PC-9 (cell line): ENCODE measurements at regions not wholly inside any gene's neighbourhood (a gene's known extent, or its start where the extent isn't known, plus 50 kb on each side); places are given as distances from the start of the nearest gene placed in this dataset.

ENCODE experiments used
- BruUV-seq: library from RNA; stranded (reverse); fragments of 400-500 nt; replicated peaks from 2 replicates; lab custom pipeline; 2021; lab: Mats Ljungman, UMichigan
- CTCF ChIA-PET: fragments of 300-600 bp; sonication (Branson Sonifier 250); formaldehyde crosslinking; loops from one replicate; lab custom pipeline; 2022; ENCODE audit warnings: antibody characterized with exemption; lab: Charles Lee
- POLR2A ChIA-PET: fragments of 300-600 bp; sonication (Branson Sonifier 250); formaldehyde crosslinking; loops from one replicate; lab custom pipeline; 2022; ENCODE audit warnings: antibody characterized with exemption; ENCODE audit not compliant: unreplicated experiment; lab: Charles Lee
- DNase-seq, 2 experiments: peaks; one replicate each; pipeline versions ENCODE4 v3.0.0 to v3.0.0-alpha.2; 2015 to 2022; ENCODE audit warnings: mixed read lengths in 1 of 2
- H2AFZ ChIP-seq: fragments of 200-600 bp; sonication (generic); 2 replicates; pipeline ENCODE4 v1.8.1; 2017; ENCODE audit warnings: antibody characterized with exemption
- H3F3A ChIP-seq: fragments of 200-600 bp; sonication (generic); 2 replicates; pipeline ENCODE4 v1.8.1; 2017; ENCODE audit warnings: antibody characterized with exemption, mild to moderate bottlenecking, low read depth; ENCODE audit not compliant: insufficient read depth
- H3K27ac ChIP-seq: fragments of 200-600 bp; sonication (generic); 2 replicates; pipeline ENCODE4 v1.6.1; 2016; ENCODE audit warnings: mixed run types
- H3K27me3 ChIP-seq: fragments of 200-600 bp; sonication (generic); 2 replicates; pipeline ENCODE4 v1.6.1; 2016; ENCODE audit warnings: low read depth, mixed run types; ENCODE audit not compliant: insufficient read depth
- H3K36me3 ChIP-seq: fragments of 200-600 bp; sonication (generic); 2 replicates; pipeline ENCODE4 v1.6.1; 2016; ENCODE audit warnings: low read depth, mixed run types
- H3K4me1 ChIP-seq: fragments of 200-600 bp; sonication (generic); replicated peaks from 2 replicates; pipeline ENCODE4 v1.6.1; 2016; ENCODE audit warnings: mixed run types; ENCODE audit not compliant: insufficient read depth
- H3K4me2 ChIP-seq: fragments of 200-600 bp; sonication (generic); 2 replicates; pipeline ENCODE4 v1.6.1; 2017; ENCODE audit warnings: mixed run types
- H3K4me3 ChIP-seq: fragments of 200-600 bp; sonication (generic); 2 replicates; pipeline ENCODE4 v1.6.1; 2016; ENCODE audit warnings: mixed run types
- H3K79me2 ChIP-seq: fragments of 200-600 bp; sonication (generic); 2 replicates; pipeline ENCODE4 v1.6.1; 2017; ENCODE audit warnings: low read depth, mixed run types
- H3K9me2 ChIP-seq: fragments of 200-600 bp; sonication (generic); 2 replicates; pipeline ENCODE4 v1.8.1; 2017; ENCODE audit warnings: mild to moderate bottlenecking; ENCODE audit not compliant: insufficient read depth
- H3K9me3 ChIP-seq: fragments of 200-600 bp; sonication (generic); 2 replicates; pipeline ENCODE4 v1.8.1; 2016; ENCODE audit warnings: low read depth; ENCODE audit not compliant: insufficient read depth
- H4K20me1 ChIP-seq: fragments of 200-600 bp; sonication (generic); 2 replicates; pipeline ENCODE4 v1.8.1; 2017; ENCODE audit not compliant: insufficient read depth
- EZH2 ChIP-seq: fragments of 200-600 bp; sonication (generic); IDR thresholded peaks from 2 replicates; pipeline ENCODE4 v1.8.0; 2017; ENCODE audit warnings: antibody characterized with exemption, low read depth
- intact Hi-C: fragments of 100-400 bp; cut with micrococcal nuclease; formaldehyde crosslinking; loops from one replicate; pipeline ENCODE4 v1.10.0; 2022; ENCODE audit not compliant: unreplicated experiment
- TF ChIP-seq, protein P1 (sequence below): fragments of 200-600 bp; sonication (generic); conservative IDR thresholded peaks from 2 replicates; pipeline ENCODE4 v1.6.1; 2017; ENCODE audit warnings: mixed run types, antibody characterized with exemption, mild to moderate bottlenecking, moderate library complexity

DNA sequence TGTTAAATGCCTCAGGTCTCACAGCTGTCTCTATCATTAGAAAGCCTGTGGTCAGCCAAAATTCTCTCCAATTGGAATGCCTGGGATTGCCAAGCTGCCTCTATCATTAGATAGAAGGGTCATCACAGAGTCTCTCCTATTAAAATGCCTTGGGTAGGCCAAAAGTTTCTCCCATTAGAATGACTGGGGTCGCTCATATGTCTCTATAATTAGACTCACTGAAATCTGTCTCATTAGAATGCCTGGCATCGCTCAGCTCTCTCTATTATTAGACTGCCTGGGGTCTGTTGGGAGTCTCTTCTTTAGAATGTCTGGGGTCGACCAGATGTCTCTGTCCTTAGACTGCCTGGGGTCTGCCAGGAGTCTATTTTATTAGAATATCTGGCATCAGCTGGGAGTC lies 2265.1 kb downstream of the TP53TG3F start:
- no peak for DNase-seq
- intact Hi-C loops = no loop called here
- Histone ChIP-seq H3K9me3 (no peaks in the 10 kb centered on the region; the same call in 1 of the 2 replicates), H3F3A (no peaks in the 10 kb centered on the region), H3K4me2 (no peak overlapping the region), H2AFZ (no peak overlapping the region), H3K4me3 (no peak overlapping the region), H4K20me1 (no peaks in the 10 kb centered on the region), H3K4me1 (no peaks in the 10 kb centered on the region), H3K36me3 (no peaks in the 10 kb centered on the region), H3K79me2 (no peaks in the 10 kb centered on the region), H3K27ac (no peak overlapping the region), H3K27me3 (no peaks in the 10 kb centered on the region), H3K9me2 (no peaks in the 10 kb centered on the region)
- ChIA-PET POLR2A (no interaction called here), CTCF (no interaction called here)
- TF ChIP-seq, protein P1, sequence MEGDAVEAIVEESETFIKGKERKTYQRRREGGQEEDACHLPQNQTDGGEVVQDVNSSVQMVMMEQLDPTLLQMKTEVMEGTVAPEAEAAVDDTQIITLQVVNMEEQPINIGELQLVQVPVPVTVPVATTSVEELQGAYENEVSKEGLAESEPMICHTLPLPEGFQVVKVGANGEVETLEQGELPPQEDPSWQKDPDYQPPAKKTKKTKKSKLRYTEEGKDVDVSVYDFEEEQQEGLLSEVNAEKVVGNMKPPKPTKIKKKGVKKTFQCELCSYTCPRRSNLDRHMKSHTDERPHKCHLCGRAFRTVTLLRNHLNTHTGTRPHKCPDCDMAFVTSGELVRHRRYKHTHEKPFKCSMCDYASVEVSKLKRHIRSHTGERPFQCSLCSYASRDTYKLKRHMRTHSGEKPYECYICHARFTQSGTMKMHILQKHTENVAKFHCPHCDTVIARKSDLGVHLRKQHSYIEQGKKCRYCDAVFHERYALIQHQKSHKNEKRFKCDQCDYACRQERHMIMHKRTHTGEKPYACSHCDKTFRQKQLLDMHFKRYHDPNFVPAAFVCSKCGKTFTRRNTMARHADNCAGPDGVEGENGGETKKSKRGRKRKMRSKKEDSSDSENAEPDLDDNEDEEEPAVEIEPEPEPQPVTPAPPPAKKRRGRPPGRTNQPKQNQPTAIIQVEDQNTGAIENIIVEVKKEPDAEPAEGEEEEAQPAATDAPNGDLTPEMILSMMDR = no peak
- no peak for TF ChIP-seq EZH2
- no TSS peak for BruUV-seq

DNA sequence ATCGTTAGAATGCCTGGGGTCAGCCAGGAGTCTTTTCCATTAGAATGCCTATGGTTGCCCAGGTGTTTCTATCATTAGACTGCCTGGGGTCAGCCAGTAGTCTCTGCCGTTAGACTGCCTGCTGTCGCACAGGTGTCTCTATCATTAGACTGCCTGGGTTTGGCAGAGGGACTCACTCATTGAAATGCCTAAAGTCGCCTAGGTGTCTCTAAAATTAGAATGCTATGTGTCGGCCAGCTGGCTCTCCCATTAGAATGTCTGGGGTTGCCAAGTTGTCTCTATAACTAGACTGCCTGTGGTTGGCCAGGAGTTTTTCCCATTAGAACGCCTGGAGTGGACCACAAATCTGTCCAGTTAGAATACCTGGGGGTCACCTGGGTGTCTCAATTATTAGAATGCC lies 2266.5 kb downstream of the TP53TG3F start:
- no peaks in the 10 kb centered on the region for H4K20me1 ChIP-seq
- no peaks in the 10 kb centered on the region for H3K36me3 ChIP-seq
- H3K79me2 ChIP-seq = no peaks in the 10 kb centered on the region
- ChIA-PET POLR2A (no interaction called here), CTCF (no interaction called here)
- no peaks in the 10 kb centered on the region for H3K4me1 ChIP-seq
- H3K4me3 ChIP-seq = no peak overlapping the region
- no peaks in the 10 kb centered on the region; the same call in 1 of the 2 replicates for H3K9me3 ChIP-seq
- H3K27ac ChIP-seq = no peak overlapping the region
- no TSS peak for BruUV-seq
- no peak for TF ChIP-seq EZH2
- TF ChIP-seq, protein P1 = no peak
- no peak overlapping the region for H3K4me2 ChIP-seq
- DNase-seq = no peak
- no peaks in the 10 kb centered on the region for H3K9me2 ChIP-seq
- intact Hi-C loops = no loop called here
- no peak overlapping the region for H2AFZ ChIP-seq
- H3K27me3 ChIP-seq = no peaks in the 10 kb centered on the region
- H3F3A ChIP-seq = no peaks in the 10 kb centered on the region

DNA sequence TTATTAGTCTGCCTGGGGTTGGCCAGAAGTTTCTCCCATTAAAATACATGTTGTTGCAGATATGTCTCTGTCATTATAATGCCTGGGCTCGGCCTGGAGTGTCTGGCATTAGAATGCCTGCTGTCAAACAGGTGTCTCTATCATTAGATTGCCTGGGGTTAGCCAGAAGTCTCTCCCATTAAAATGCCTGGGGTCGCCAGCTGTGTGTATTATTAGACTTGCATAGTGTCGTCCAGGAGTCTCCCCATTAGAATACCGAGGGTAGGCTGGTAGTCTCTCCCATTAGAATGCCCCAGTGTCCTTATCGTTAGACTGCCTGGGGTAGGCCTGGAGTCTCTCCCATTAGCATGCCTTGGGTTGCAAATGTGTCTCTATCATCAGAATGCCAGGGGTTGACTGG lies 2270.8 kb downstream of the TP53TG3F start:
- intact Hi-C loops = no loop called here
- CTCF ChIA-PET = no interaction called here

More for the DNA sequence above, 2270.8 kb downstream of the TP53TG3F start:
- Histone ChIP-seq H3K4me2 (no peak overlapping the region), H3K79me2 (no peaks in the 10 kb centered on the region), H3K36me3 (no peaks in the 10 kb centered on the region), H2AFZ (no peak overlapping the region), H3K27me3 (no peaks in the 10 kb centered on the region), H3K9me3 (no peaks in the 10 kb centered on the region), H3K4me3 (no peak overlapping the region), H3K4me1 (no peaks in the 10 kb centered on the region), H3F3A (no peaks in the 10 kb centered on the region), H3K27ac (no peak overlapping the region), H4K20me1 (no peaks in the 10 kb centered on the region), H3K9me2 (no peaks in the 10 kb centered on the region)
- no TSS peak for BruUV-seq
- POLR2A ChIA-PET = no interaction called here
- TF ChIP-seq, protein P1 = no peak
- TF ChIP-seq EZH2 = no peak
- no peak for DNase-seq
